GM10248 (cell line): ENCODE measurements at regions not wholly inside any gene's neighbourhood (a gene's known extent, or its start where the extent isn't known, plus 50 kb on each side); places are given as distances from the start of the nearest gene placed in this dataset.
"Not testable (repeated sequence)": the region's sequence is repeated elsewhere in the genome, so short reads cannot be mapped to it uniquely, and the experiment has no call there.

Source experiments
- CTCF ChIA-PET: fragments of 300-600 bp; sonication (Branson Sonifier 250); formaldehyde crosslinking; extraction: SDS; loops from one replicate; lab custom pipeline; 2021; ENCODE audit warnings: antibody characterized with exemption; lab: Yijun Ruan, JAX
- POLR2A ChIA-PET: fragments of 350-650 bp; sonication (Branson Sonifier 250); formaldehyde crosslinking; extraction: SDS; loops from one replicate; lab custom pipeline; 2020; ENCODE audit warnings: antibody characterized with exemption; lab: Yijun Ruan, JAX
- DNase-seq: peaks from one replicate; pipeline ENCODE4 v3.0.0; 2012; ENCODE audit errors: extremely low spot score
- TF ChIP-seq, protein P1 (sequence below): IDR thresholded peaks from 2 replicates; pipeline ENCODE4 v1.5.1; 2012; ENCODE audit warnings: mild to moderate bottlenecking, low read depth; ENCODE audit errors: extremely low read depth, missing control alignments, control extremely low read depth

GRCh38 chr20:43337036-43337435, 120.7 kb upstream of the SRSF6 start:
- DNase-seq = no peak
- TF ChIP-seq, protein P1, sequence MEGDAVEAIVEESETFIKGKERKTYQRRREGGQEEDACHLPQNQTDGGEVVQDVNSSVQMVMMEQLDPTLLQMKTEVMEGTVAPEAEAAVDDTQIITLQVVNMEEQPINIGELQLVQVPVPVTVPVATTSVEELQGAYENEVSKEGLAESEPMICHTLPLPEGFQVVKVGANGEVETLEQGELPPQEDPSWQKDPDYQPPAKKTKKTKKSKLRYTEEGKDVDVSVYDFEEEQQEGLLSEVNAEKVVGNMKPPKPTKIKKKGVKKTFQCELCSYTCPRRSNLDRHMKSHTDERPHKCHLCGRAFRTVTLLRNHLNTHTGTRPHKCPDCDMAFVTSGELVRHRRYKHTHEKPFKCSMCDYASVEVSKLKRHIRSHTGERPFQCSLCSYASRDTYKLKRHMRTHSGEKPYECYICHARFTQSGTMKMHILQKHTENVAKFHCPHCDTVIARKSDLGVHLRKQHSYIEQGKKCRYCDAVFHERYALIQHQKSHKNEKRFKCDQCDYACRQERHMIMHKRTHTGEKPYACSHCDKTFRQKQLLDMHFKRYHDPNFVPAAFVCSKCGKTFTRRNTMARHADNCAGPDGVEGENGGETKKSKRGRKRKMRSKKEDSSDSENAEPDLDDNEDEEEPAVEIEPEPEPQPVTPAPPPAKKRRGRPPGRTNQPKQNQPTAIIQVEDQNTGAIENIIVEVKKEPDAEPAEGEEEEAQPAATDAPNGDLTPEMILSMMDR = no peak
- POLR2A ChIA-PET = no interaction called here
- CTCF ChIA-PET = no interaction called here

DNA sequence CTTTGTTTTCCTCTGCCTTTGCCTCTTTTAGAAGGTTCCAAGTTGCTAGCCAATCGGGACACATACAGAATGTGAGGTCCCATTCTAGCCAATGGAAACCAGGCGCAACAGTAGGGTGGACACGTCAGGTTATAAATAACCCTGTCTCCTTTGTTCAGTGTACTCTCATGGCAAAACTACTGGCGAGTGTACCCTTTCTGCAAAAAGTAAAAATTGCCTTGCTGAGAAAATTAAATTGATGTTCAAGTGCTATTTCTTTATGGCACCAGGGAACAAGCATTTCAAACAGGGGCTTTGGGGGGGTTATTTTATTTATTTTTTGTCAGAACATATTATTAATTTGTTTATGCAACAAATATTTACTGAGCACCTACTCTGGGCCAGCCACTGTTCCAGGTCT, 123.6 kb upstream of the SRSF6 start:
- DNase-seq = no peak
- ChIA-PET POLR2A (no interaction called here), CTCF (no interaction called here)
- TF ChIP-seq, protein P1 = no peak

- no peak for DNase-seq
- CTCF ChIA-PET = no interaction called here
- TF ChIP-seq, protein P1 = no peak
- POLR2A ChIA-PET = no interaction called here
Observed at GRCh38 chr20:43331906-43332305, 125.8 kb upstream of the SRSF6 start.

DNA sequence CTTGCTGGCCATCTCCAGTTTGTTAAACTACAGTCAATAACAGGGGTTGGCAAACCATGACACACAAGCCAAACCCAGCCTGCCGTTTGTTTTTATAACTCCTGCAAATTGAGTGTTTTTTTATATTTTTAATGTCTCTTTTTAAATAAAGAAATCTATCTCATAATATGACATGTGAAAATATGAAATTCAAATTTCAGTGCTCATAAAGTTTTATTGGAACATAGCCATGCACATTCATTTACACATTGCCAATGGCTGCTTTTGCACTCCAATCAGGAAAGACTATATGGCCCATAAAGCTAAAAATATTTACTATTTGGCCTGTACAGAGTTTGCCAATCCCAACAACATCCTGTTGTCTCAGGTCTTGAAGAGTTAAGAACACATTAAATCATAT, 129.0 kb upstream of the SRSF6 start:
- POLR2A ChIA-PET = no interaction called here

GRCh38 chr20:43327234-43327633, 130.5 kb upstream of the SRSF6 start:
- CTCF ChIA-PET, DNase-seq, POLR2A ChIA-PET: not testable (repeated sequence)

More for the DNA sequence above, 129.0 kb upstream of the SRSF6 start:
- TF ChIP-seq, protein P1 = no peak
- CTCF ChIA-PET = no interaction called here
- DNase-seq = no peak

DNA sequence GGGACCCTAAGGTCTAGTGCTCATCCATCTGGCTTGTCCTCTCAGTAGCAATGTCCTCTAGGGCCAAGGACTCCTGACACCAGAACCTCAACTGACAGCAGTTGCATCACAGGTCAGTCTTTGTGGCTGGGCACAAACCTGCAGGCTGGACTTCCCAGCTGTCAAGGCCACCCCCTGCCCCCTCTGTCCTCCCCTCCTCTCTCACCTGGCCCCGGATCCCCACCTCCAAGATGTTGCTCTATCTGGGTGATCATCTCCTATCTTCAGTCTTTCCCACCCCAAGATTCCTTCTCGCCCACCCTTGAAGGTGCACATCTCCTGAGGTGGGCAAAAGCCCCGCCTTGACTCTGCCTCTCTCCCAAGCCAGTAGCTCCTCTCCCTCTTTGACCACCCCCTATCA, 131.8 kb upstream of the SRSF6 start:
- no peak for DNase-seq
- ChIA-PET CTCF (no interaction called here), POLR2A (no interaction called here)
- TF ChIP-seq, protein P1 = no peak

- no peak for DNase-seq
- CTCF ChIA-PET = no interaction called here
- TF ChIP-seq, protein P1 = no peak
- POLR2A ChIA-PET = no interaction called here
Observed at GRCh38 chr20:43323592-43323991, 133.9 kb upstream of the PTPRT start.
